Stimulated activated CD4-positive, alpha-beta T cell treated with anti-CD3 and anti-CD28 coated beads, Interleukin-15, amount 100 ng/mL, for 1 hour (primary cell): ENCODE measurements at regions not wholly inside any gene's neighbourhood (a gene's known extent, or its start where the extent isn't known, plus 50 kb on each side); places are given as distances from the start of the nearest gene placed in this dataset.
"Not testable (repeated sequence)": the region's sequence is repeated elsewhere in the genome, so short reads cannot be mapped to it uniquely, and the experiment has no call there.

Experiments used
- DNase-seq, 2 donors: peaks; one replicate each; pipeline ENCODE4 v3.0.0-alpha.2; 2020; ENCODE audit warnings: low read depth in 1 of 2, low spot score in 1 of 2

DNA sequence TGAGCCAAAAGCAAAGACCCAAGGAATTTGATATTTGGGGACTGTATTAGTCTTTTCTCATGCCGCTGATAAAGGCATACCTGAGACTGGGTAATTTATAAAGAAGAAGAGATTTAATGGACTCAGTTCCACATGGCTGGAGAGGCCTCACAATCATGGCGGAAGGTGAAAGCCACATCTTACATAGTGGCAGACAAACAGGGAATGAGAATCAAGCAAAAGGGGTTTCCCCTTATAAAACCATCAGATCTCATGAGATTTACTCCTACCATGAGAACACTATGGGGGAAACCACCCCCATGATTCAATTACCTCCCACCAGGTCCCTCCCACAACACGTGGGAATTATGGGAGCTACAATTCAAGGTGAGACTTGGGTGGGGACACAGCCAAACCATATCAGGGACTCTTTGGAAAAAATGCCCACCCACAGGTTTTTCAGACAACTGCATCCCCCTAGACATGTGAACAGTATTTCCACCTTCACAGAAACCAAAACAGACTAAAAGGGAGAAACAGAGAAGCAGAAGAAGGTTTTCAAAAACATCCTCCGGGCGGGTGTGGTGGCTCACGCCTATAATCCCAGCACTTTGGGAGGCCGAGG, 482.1 kb upstream of the PROK2 start:
- not testable (repeated sequence) for DNase-seq

DNA sequence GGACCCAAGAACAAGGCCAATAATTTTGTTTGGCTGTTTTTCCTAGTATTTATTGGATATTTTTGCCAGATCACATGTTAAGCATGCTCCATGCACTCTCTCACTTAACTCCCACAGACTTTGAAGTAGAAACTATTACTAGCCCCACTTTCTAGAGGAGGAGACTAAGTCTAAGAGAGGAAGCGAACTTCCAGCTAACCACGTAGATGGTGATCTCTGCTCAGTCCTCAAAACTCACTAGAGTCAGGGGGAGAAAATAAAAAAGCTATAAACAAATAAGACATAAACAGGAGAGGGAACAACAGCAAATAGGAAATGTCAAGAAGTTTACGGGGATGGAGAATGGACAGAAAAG, 481.0 kb upstream of the PROK2 start:
- no peak for DNase-seq

DNA sequence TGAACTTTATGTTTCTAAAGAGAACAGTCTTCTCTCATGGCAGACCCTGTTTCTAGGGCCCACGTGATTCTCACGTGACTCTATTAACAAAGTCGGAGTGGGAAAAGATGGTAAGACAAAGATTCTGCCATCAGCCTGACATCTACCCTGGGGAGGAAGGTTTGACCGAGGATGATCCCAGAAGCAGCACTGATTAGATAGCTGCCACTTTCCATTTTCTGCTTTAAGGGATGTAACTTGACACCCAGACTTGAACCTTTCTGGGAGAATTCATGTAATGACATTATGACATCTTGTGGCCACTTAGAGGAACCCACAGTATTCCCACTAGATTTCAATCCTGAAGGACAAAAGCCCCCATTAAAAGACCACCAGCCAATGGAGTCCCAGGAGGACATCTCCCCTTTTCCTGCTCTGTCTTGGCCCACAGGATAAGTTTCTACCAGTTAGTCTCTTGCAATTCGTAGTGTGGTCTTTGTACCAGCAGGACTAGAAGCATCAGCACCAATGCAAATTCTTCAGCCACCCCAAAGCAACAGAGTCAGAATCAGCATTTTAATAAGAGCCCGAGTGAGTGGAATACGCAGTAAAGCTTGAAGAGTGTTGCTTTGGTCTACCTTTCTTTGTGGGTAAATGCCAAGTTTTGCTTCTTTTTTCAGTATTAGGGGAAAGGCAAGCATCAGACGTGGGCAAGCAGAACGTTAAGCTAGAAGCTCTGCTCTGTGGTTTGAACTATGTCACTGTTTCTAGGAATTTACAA, 480.5 kb upstream of the PROK2 start:
- no peak for DNase-seq

- DNase-seq: no peak
Observed at GRCh38 chr3:72263223-72263990, 478.5 kb upstream of the PROK2 start.

DNA sequence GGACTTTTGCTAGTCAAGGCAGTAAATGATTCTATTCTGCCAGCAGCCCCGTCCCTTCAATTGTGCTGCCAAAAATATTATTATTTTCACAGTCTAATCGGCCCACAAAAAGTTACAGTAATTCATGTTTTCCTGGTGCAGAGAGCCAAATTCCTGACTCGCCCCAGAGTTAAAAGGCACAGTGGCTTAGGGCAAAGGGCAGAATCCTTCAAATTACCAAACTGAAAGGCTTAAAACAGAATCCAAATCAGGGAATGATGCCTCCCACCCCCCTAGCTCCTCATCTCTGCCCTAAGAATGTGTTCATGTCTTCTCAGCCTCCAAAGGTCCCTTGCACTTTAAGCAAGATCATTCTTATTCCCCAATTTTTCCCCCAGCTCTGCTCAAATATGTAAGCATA, 477.8 kb upstream of the PROK2 start:
- DNase-seq: no peak

DNA sequence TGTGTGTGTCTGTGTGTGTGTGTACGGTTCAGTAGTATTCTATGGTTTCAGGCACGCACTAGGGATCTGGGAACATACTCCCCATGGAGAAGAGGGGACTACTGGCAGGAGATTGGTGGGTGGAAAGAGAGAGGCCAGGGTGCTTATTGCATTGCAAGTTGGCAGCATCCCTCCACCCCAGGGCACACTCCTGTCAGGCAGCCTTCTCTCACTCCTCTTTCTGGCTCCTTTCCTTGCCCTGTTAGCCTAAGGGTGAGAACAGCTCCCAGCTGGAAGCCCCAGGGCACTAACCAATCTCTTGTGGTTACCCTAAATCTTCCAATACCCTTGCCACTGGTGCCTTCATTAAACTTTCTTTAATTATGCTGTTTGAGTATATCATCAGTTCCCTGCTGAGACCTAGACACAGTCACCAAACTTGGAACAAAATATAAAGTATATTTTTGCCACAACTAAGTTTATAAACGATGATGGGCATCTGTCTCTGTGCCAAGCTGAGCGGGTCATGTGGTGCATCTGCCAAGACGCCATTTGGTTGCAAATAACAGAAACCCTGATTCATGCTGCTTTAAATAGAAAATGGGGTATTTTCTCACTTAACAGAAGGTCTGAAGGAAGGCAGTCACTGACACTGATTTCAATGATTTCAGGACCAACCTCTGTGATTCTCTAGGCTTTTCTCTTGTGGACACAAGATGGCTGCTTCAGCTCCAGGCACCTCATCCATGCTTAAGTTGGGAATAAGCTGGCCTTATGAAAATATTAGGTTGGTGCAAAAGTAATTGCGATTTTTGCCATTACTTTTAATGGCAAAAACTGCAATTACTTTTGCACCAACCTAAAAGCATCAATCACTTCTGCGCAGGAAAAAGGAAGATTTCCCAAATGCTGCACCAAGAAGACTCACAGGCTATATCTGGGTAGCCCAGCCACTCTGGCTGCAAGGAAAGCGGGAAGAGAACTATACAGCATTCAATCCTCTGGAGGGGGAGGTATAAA, 476.9 kb upstream of the PROK2 start:
- no peak for DNase-seq

- DNase-seq: no peak
Observed at GRCh38 chr3:72260588-72260910, 475.6 kb upstream of the PROK2 start.

GRCh38 chr3:72259755-72260587, 475.0 kb upstream of the PROK2 start:
- DNase-seq: no peak

DNA sequence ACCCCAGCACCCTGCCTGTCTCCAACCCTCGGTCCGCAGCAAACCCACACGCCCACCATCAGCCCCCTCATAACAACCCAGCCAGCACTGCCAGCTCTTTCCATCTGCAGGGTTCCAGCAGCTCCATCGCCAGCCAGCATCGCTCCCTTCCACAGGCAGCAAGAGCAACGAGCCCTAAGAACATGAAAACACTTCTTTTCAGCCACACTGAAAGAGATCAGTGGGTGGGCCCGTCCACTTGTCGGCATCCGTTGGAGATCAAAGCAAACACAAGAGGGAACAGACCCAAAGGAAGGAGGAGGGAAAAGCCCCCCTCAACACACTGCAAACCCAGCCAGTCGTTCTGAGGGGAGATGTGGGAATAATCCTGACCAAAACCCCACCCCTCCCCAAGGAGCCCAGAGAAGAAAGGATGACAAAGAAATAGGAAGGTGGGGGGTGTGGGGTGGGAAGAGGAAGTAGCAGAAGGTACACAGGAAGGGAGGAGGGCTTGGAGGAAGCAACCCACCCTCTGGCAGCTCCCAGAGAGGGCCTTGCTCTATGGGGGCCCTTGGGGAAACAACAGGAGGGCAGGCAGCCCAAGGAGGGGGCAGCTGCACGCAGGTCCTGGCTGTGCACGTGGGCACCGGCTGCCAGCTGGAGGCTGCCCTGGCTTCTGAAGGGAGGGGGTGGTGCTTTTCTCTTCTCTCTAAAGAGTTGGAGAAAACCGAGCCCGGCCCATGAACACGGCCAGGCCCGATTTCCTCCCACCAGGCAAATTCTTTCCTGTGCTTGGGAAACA, 473.6 kb upstream of the PROK2 start:
- no peak for DNase-seq

GRCh38 chr3:72257738-72258137, 472.8 kb upstream of the PROK2 start:
- no peak for DNase-seq

DNA sequence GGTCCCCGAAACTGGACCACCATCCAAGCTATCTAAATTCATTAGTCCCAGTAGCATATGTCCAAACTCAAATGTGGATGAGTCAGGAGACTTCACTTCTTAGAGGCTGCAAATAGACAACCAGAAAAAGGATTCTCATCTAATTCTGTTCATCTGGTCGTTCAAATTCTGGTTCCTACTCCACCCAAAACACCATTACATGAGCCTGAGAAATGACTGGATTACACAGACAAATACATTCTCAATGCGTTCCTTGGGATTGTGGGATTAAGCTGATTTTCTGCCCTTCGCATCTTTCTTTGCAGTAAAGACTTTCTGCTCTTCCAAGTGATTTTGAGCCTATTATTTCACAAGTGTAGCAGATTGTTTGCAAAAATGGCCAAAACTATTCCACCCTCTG, 472.3 kb upstream of the PROK2 start:
- DNase-seq: no peak

- DNase-seq: no peak
Observed at GRCh38 chr3:72256716-72257115, 471.8 kb upstream of the PROK2 start.

DNA sequence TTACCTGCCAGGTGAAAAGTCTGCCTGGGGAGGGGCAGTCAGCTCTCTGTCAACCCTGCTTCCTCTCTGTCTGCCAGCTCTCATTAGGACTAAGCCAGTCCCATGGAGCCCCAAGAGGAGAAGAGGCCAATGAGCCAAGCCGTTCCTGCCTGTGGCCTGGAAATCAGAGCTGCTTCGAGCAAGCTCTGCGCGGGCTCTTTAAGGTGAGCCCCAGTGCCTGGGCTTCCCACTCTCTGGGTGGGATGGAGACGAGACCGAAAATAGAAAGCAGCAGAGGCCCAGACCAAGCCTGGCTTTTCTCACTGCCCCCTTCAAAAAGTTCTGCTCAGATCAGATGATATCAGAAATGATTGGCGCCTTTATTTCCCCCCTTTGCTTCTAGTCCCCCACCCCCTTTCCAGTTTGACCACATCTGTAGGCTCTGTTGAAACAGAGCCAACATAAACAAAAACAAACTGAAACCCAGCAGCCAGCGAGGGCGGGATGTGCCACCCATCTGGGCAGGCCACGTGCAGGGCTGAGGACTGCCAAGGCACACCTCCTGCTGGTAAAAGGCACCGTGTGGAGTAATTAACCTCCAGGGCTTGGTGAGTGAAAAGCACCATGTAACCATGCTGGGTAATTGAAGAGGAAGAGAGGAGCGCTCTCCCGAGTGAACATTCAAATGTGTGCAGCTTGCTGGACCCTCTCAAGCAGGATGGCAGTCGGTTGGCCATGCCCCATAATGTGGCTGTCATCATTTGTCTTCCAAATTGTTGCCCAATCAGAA, 471.0 kb upstream of the PROK2 start:
- no peak for DNase-seq

GRCh38 chr3:72255191-72255590, 470.2 kb upstream of the PROK2 start:
- no peak for DNase-seq

DNA sequence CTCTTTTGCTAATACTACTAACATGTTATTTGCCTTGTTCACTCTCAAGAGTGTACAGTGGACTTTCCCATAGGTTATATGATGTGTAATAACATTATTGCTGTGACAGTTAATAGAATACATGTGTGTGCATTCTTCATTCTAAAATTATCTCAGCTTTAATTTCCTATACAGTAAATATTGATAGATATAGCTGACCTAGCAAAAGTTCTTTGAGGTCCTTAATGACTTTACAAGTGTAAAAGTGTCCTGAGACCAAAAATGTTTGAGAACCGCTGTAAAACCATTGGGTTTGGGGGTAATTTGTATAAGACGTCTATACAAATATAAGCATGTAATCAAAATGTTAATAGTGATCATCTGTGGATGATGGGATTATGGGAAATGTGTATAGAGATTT, 469.5 kb upstream of the PROK2 start:
- no peak for DNase-seq

DNA sequence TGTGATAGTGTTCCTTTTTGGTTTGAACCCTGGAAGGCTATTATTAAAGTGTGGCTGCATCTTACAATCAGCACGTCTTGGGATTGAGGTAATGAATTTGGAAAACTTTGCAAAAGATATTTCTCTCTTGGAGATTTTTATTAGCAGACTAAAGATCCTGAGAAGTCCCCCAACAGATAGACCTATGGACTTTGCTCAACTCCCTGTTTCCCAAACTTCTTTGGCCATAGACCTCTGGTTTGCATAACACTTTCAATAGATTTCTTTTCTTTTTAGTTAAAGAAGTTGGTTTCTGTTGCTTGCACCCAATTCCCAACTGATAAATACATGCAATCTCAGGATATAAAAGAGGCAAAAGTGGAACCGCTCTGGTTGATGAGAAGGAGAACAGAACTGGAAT, 465.8 kb upstream of the PROK2 start:
- no peak for DNase-seq

- DNase-seq: no peak
Observed at GRCh38 chr3:72248869-72249268, 463.9 kb upstream of the PROK2 start.

GRCh38 chr3:72248389-72248761, 463.4 kb upstream of the PROK2 start:
- no peak for DNase-seq
